GM12875 (cell line): ENCODE measurements at regions not wholly inside any gene's neighbourhood (a gene's known extent, or its start where the extent isn't known, plus 50 kb on each side); places are given as distances from the start of the nearest gene placed in this dataset.

Experiments used
- H3K4me3 ChIP-seq: one replicate; pipeline ENCODE4 v1.5.1; 2011; ENCODE audit warnings: low read depth, low read length, control low read depth
- TF ChIP-seq, protein P1 (sequence below): IDR thresholded peaks from 2 replicates; pipeline ENCODE4 v1.5.1; 2011; ENCODE audit warnings: low read depth, mild to moderate bottlenecking, control low read depth, inconsistent platforms, low read length, moderate library complexity, borderline replicate concordance; ENCODE audit not compliant: insufficient read depth

- TF ChIP-seq, protein P1, sequence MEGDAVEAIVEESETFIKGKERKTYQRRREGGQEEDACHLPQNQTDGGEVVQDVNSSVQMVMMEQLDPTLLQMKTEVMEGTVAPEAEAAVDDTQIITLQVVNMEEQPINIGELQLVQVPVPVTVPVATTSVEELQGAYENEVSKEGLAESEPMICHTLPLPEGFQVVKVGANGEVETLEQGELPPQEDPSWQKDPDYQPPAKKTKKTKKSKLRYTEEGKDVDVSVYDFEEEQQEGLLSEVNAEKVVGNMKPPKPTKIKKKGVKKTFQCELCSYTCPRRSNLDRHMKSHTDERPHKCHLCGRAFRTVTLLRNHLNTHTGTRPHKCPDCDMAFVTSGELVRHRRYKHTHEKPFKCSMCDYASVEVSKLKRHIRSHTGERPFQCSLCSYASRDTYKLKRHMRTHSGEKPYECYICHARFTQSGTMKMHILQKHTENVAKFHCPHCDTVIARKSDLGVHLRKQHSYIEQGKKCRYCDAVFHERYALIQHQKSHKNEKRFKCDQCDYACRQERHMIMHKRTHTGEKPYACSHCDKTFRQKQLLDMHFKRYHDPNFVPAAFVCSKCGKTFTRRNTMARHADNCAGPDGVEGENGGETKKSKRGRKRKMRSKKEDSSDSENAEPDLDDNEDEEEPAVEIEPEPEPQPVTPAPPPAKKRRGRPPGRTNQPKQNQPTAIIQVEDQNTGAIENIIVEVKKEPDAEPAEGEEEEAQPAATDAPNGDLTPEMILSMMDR, result no peak
- H3K4me3 ChIP-seq, result no peak overlapping the region
Observed at GRCh38 chr3:180117381-180118163, 80.8 kb upstream of the PEX5L start.

- no peak overlapping the region for H3K4me3 ChIP-seq
- TF ChIP-seq, protein P1, result no peak
Observed at GRCh38 chr3:180119567-180119966, 82.8 kb upstream of the PEX5L start.

DNA sequence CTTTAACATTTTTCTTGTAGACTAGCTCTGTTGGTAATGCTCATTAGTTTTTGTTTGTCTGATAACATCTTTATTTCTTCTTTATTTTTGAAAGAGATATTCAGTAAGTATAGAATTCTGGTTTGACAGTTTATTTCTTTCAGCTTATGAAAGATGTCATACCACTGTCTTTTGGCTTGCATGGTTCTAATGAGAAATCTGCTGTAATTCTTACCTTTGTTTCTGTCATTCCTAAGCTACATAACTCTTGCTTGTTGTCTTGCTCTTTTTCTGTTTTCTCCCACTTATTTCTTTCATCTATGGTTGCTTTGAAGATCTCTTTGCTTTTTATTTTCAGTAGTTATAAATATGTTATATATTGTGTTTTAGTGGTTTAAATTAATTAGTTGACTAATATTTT lies 87.2 kb upstream of the PEX5L start:
- no peak overlapping the region for H3K4me3 ChIP-seq
- TF ChIP-seq, protein P1, result no peak

DNA sequence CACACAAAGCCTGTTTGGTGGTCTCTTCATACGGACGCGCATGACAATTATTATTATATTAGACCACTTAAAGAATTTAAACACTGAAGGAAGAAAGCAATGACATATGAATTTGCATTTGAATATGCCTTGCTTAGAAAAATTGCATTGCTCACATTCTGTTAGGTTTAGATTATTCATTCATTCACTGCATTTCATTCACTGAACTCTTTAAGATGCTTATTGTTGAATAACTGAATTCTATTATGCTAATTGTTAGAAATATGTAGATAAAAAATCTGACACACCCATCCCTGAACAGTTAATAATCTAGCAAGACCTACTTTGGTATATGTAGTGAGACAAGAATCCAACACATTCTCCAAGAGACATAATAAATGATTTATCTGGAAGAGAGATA lies 94.4 kb upstream of the PEX5L start:
- H3K4me3 ChIP-seq, result no peak overlapping the region
- TF ChIP-seq, protein P1, result no peak

DNA sequence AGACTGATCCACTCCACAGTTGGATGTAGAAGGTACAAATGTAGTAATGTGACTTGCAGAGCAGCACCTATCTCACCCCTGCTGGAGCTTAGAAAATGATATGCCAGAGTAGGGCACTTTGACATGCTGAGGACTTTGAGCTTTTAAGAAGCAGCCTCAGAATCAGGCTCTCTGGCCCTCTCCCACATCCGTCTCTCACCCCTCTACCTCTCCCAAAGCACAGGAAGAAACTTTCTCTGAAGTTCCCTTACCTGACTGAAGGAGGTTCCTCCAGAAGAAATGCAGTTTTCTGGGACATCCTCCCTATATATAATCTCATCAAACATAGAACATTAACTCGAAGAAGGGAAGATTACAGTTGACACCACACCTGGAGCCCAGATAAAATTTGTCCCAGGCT lies 98.4 kb upstream of the PEX5L start:
- H3K4me3 ChIP-seq, result no peak overlapping the region
- TF ChIP-seq, protein P1, result no peak

DNA sequence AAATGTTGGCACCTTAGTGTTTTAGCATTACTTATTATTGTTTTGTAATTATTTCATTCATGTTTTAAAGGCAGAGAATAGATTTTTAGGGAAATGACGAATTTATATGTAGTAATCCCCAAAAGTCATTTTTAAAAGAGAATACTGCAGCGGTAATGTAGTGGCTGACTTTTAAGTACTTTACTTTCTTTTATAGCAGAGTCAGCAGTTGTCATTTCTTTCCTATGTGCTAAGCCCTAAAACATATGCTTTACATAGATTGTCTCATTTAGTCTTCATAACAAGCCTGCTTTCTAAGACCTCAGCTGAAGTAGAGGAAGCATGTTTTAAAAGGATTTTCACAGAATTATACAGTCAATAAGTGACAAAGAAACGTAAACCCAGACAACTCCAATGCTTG lies 102.1 kb upstream of the PEX5L start:
- TF ChIP-seq, protein P1, result no peak
- H3K4me3 ChIP-seq, result no peak overlapping the region

- TF ChIP-seq, protein P1, result no peak
- H3K4me3 ChIP-seq, result no peak overlapping the region
Observed at GRCh38 chr3:180142041-180142440, 105.3 kb upstream of the PEX5L start.
